GM19351 (cell line): ENCODE measurements at regions not wholly inside any gene's neighbourhood (a gene's known extent, or its start where the extent isn't known, plus 50 kb on each side); places are given as distances from the start of the nearest gene placed in this dataset.

Source experiments
- ATAC-seq: cut with Tn5 transposase; IDR thresholded peaks from one replicate; pipeline ENCODE4 v1.9.1; 2021; ENCODE audit warnings: mild to moderate bottlenecking, moderate library complexity; ENCODE audit not compliant: unreplicated experiment

DNA sequence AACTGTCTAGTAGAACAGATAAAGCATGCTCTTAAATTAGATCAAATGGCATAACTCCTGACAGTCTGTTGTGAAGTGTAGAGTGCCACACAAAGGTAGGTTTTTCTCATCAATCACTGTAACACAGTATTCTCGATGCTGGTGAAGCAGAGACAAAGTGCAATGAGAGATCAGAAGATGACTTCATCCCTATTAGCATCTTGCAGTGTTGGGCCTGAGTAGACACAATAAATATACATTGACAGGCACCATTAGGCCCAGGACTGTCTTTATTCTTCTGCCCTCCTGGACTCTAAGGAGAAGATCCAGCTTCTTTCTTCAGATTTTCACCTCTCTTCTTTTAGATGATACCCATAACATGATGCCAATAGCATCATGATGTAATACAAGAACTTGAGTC is 478.0 kb upstream of the TENM4 start:
- ATAC-seq: no peak

DNA sequence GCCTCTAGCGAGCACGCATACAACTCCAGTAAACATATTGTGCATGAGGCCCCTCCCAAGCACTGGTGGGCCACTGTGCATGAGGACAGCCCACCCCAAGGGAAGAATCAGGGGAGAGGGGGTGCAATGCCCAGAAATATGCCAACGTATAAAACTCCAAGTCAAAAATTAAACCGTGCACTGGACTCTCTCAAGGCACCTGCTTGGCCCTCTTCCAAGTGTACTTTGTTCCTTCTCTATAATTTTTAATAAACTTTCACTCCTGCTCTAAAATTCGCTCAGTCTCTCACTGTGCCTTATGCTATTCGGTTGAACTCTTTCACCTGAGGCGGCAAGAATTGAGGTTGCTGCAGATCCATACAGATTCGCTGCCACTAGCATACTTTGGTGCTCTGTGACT is 465.3 kb upstream of the TENM4 start:
- no peak for ATAC-seq

DNA sequence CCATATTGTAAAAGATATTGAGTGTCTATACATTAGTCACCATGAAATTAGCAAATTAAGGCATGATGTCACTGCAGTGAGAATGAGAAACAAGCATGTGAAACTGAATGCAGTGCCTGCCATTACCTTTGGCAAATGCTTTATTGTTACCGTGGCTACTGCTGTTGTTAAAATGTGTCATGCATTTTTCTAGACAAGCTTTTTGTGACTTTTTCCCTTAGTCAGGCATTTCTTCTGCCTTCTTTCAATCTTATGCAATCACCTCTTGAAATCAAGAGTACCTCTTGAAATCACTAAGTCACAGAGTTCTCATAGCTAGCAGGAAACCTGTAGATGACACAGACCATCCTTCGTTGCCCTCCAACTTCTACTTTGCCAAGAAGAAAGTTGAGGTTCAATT is 461.7 kb upstream of the TENM4 start:
- ATAC-seq: no peak

DNA sequence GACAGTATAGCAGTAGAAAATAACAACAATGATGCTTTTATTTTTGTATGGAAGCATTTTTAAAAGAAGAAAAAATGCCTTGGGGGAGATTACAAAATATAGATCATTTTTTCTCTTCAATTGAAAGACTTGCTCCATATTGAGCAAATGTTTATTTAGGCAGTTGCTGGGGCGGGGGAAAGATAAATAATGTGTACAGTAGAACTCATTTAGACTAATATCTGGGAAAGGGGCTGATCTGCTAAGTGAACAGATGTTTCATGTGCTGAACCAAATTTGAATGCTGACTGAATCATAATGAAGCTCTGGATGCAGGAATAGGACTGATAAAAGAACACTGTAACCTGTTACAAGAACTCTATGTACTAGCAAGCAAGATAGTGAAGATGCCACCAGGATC is 457.1 kb upstream of the TENM4 start:
- no peak for ATAC-seq

DNA sequence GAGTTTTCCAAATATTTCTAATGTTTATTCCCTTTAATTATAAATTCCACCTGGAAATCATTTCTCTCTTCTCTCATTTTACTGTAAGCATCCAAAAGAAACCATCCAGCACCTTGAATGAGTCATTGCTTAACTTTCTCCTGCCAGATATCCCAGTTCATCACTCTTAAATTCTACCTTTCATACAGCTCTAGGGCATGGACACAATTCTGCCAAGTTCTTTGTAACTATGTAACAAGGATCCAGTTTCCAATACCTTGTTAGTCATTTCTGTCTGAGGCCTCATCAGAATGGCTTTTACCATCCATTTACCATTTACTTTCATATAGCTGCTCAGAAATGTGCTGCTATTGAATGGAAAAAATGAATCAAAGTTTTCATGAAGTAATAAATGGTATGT is 455.4 kb upstream of the TENM4 start:
- no peak for ATAC-seq

DNA sequence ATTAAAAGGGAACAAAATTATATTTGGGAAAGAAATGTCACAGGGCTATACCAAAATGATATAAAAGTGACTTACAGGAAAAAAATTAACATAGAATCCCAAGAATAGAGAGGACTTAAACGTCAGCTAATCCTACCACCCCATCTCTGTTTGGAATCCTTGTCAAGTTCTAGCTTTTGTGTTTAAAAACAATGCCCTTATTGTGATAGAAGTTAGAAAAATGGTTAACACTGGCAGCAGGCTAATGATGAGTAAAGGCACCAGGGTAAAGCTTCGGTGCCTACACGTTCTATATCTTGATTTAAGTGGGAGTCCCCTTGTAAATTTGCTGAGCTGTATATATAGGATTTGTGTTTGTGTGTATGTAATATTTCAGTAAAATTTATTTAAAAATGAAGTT is 453.3 kb upstream of the TENM4 start:
- no peak for ATAC-seq

DNA sequence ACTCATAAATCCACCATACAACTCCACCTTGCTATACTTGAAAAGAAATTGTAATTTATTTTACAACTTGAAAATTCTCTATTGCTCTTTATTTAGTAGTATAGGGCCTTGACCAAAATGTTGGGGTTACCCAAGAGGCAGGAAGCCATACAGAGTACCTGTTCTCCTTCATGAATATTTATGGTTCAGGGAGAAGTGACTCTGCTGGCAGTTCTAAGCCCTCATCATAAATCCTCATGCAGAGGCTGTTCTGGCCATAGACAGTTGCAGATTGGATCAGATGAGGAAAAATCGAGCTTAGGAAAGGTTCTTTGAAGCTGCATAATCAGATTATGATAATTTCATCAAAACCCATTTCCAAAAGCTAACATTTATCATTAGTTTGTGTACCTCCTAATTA is 449.4 kb upstream of the TENM4 start:
- ATAC-seq: no peak

DNA sequence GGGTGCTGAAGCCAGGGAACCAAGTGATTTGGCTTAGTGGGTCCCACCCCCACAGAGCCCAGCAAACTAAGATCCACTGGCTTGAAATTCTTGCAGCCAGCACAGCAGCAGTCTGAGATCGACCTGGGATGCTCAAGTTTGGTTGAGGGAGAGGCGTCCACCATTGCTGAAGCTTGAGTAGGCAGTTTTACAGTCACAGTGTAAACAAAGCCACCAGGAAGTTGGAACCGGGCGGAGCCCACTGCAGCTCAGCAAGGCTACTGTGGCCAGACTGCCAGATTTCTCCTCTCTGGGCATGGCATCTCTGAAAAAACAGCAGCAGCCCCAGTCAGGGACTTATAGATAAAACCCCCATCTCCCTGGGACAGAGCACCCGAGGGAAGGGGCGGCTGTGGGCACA is 424.1 kb upstream of the TENM4 start:
- no peak for ATAC-seq

DNA sequence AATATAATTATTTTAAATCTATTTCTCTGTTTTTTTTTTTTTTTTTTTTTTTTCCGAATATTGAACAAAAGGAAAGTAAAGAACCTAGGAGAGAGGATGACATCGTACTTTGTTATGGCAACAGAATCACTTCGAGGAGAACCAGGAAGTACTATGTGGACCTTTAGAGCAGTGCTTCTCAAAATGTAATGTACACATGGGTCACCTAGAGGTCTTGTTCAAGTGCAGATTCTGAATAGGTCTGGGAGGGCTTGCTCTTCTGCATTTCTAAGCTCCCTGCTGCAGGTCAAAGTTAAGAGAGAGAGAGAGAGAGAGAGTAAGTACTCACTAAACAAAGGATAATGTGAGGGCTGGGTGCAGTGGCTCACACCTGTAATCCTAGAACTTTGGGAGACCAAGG is 419.5 kb upstream of the TENM4 start:
- ATAC-seq: no peak

DNA sequence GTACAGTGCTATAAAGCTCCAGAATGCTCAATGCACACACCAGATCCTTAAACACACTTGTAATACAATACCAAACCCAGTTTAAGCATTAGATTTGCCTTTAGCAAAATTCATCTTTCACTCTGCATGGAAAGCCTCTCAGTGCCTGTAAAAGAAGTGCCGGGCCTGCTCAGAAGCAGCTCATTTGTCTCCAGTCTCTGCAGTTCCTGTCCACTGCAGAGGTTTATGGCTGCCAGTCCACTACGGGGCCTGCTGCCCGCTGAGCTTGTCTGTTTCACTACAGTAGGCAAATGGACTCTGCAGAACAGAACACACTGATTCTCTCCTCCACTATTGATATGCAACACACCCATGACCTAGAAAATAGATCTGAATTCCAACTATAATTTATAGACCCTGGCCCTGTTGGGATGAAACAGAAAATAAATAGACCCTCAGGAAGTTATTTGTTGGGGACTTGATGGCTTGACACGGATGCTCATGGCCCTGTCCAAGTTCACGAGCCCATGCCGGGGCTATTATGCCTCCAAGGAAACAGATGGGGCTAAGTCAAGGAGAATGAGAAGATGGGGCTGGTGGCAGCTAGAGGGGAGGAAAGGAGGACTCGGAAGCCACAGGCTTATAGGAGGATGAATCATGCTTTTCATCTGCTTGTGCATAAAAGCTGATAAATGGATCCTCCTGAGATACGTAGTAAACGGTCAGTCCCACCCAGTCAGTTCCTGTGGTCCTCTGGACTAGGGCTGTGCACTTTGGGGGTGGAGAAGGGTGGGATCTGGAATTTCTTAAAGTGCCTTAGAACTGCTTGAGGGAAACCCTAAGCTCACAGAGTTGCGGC is 416.8 kb upstream of the TENM4 start:
- ATAC-seq: no peak

DNA sequence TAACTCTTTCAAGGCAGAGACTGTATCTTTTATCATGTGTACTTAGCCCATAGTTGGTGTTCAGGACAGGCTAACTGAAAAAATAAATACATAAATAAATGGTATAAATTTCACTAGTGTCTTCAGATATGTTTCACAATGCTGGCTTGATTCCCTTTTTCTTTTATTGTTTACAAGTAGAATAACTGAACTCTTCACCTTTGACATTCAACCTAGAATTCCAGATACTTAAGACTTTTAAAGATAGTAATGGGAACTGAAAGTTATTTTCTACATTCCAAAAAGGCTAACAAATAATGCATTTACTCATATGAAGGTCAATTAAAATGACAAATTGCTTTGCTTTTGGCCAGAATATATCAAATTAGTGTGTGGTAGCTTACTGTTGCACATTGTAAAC is 411.3 kb upstream of the TENM4 start:
- ATAC-seq: no peak

DNA sequence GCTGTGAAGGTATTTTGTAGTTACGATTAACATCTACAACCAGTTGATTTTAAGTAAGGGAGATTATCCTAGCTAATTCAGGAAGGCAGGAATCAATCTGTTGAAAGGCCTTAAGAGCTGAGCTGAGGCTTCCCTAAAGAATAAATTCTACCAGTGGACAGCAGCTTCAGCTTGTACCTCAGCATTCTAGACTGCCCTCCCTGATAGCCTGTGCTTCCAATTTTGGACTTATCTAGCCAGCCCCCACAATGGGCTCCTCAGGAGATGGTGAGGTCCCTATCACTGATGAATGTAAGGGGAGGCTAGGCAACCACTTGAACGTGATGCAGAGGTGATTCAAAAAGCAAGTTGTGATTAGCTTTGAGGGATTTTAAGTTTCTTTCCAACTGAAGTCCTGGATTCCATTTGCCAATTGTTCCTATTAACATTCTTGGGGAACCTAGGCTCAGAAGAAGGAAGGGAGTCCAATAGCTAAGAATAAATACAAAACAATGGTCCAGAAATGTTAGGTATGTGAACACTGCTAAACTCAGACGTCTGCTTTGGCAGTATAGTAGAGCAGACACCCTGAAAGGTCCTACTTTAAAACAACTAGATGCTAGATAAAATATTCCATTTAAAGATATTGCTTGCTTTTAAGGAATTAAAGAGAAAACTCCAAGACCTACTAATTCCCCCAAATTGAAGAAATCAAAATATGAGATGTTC is 404.3 kb upstream of the TENM4 start:
- ATAC-seq: no peak

DNA sequence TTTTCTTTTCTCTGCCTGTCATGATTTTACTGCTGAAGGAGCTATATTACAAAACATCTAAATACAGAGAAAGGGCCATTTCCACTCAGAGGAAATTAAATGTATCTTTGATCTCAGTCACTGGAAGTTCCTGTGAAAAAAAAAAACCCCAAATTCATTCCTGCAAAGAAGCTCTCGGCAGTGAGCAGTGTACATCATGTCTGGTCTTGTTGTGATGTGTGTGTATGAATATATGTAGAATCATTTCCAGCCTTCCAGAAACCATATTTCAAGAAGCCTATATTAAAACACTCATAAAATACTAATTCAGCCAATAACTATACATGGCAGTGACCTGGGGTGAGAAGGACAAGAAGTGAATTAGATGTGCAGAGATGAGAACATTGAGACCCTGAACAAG is 393.2 kb upstream of the TENM4 start:
- ATAC-seq: no peak

DNA sequence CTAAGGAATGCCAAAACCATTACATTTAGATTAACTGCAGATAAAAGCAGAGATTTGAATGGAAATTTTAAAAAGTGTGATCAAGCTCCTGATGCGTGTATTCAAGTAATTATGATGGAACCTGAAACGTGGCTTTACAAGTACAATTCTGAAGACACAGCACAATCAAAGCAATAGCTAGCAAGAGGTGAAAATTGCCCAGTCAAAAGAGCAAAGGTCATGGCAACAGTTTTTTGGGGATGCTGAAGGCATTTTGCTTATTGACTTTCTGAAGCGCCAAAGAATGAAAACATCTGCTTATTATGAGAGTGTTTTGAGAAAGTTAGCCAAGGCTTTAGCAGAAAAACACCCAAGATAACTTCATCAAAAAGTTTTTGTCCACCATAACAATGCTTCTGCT is 389.6 kb upstream of the TENM4 start:
- no peak for ATAC-seq

DNA sequence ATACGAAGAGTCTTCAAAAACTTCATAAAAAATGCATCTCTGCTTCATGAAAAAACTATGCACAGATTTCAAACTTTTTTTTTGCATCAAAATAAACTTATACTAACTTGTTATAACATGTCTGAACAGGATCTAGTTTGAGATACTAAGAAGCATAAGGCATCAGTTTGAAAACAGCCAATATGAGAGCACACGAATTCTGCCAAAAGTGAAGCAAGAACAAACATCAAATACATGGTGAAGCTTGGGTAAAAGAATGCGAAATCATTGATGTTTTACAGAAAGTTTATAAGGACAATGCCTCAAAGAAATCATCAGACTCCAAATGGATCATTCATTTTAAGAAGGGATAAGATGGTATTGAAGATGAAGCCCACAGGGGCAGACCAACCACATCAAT is 389.1 kb upstream of the TENM4 start:
- ATAC-seq: no peak

DNA sequence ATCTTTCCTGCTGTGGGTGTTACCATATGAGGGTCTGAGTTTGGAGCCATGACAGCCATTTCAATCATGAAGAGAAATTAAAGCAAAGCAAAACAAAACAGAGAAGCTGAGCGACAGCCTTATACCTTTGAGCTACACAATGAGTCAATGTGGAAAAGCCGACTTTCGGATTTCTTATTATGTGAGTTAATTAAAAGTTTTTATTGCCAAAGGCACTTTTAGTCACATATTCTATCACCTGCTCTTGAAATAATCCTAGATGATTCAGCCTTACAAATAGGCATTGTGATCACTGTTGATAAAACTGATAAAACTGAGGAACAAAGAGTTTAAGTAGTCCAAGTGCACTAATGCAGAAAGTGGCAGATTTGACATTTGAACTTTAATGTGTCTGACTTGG is 381.9 kb upstream of the TENM4 start:
- ATAC-seq: no peak

DNA sequence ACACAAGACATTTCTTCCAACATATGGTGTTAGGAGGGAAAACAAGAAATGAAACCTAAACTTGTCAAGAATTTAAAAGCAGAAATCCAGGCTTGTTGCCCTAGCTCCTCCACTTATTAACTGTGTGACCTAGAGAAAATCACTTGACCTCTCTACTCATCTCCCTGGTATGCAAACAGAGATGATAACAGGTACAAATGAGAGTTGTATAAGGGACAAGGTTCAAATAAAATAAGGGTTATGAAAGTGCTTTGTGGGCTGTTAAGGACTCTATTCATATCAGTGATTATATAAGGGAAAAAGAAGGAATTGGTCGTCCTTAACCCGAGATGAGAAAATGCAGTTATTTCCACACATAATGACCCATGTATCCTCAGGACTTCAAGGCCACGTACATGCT is 372.7 kb upstream of the TENM4 start:
- ATAC-seq: no peak

DNA sequence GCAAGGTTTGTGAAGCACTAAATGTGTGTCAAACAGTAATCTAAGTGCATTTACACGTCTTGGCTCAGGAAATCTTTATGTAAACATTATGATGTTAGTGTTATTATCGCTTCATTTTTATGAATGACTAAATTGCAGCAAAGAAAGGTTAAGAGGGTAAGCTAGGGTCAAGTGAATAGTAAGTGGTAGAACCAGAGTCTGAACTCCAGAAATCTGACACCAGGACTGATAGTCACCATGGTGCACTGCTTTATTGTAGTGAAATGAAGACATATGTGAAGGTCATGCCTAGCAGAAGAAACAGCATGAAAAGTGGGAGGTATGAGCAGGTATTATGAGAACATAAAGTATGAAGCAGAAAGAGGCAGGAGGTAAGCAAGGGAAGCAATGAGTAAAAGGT is 368.7 kb upstream of the TENM4 start:
- ATAC-seq: no peak

DNA sequence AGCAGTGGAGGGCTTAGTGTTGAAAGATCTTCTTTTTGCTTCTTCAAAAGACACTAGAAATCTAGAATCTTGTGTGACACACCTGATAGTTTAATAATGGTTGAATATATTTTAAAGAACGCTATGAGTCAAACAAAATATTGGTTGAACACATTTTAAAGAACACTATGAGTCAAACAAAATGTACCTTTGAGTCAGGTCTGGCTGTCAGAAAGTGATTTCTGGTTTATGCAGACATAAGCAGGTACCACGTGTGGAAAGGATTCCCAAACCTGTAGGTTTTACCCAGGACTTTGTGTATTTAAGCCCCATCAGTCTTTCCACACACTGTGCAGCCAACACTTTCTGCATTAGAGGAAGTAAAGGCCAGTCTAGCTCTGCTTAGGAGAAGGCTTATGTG is 366.7 kb upstream of the TENM4 start:
- ATAC-seq: no peak

DNA sequence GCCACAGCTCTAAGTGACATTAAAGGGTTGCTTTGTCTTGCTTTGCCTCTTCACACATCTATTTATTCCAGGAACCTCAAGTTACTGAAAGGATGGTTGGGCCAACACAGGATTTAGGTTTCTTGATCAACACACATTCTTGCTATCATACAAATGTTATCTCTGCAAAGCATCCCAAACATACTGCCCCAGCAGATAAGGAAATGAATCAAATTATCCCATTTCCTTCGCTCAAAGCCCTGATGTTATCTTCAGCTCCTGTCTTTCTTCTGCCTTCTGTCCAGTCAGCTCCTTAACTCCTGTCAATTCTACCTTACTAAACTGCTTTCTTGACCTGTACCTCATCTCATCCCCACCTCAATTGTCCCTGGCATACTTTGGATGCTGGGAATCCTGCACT is 355.9 kb upstream of the TENM4 start:
- ATAC-seq: no peak

DNA sequence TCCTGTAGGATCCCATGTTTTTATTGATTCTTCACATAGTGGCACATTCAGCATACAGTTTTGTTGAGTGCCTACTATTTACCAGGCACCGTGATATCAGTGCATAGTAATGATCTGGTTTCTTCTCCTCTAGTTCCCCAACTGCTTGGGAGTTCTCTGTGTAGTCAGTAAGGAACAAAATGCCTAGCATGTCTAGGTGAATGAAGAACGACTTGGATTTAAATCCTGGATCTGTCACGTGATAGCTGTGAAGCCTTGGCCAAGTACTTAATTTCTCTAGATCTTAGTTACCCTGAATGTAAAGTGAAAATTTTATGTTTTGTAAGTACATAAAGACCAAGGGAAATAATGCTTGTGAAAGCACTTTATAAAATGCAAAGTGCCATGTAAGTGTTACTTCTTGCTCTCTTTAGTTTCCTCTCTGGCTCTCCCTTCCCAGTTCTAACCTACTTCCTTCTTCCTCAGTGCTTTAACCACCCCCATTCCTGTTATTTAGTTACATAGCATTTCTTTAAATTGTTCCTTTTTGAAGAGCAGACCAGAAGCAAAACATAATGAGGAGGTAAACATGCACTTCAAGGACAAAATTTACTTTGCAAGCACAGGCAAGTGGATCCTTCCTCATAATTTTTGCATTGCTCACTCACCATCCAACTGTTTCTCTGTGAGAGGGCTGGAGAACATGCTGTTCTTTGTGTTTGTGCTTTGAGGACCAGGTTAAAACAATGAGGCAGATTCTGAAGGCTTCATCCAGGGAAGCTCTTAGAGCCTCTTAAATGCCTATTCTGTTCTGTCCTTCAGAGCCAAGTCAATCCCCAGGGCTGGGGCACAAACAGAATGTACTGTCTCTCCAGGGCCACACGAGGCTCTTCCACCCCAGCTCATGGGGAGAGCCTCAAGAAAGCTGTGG is 353.9 kb upstream of the TENM4 start:
- ATAC-seq: no peak

DNA sequence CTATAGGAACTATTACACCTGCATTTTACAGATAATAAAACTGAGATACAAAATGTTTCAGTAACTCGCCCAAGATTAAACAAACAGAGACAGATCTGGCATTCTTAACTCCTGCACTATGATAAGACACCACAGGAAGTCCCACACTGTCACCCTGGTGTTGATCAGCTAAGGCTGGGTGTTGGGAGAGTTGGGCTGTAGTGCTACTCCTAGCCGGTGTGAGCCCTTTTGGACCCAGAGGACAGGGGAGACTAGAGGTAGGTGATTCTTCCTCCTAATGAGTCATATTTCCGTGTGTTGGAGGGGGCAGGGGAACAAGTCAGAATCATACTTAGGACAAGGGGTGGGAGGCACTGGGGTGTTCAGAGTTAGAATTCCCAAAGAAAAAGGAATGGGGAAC is 353.2 kb upstream of the TENM4 start:
- ATAC-seq: no peak
